AG04450 (cell line): ENCODE measurements at regions not wholly inside any gene's neighbourhood (a gene's known extent, or its start where the extent isn't known, plus 50 kb on each side); places are given as distances from the start of the nearest gene placed in this dataset.
"Not testable (repeated sequence)": the region's sequence is repeated elsewhere in the genome, so short reads cannot be mapped to it uniquely, and the experiment has no call there.

ENCODE experiments used
- CTCF ChIA-PET: fragments of 300-600, 350-600 bp; formaldehyde crosslinking; extraction: SDS; loops from one replicate; lab custom pipeline; 2022; ENCODE audit warnings: antibody characterized with exemption, inconsistent platforms; lab: Charles Lee
- POLR2A ChIA-PET: fragments of 350-600 bp; formaldehyde crosslinking; extraction: SDS; loops from one replicate; lab custom pipeline; 2021; ENCODE audit warnings: antibody characterized with exemption, inconsistent platforms; lab: Yijun Ruan, JAX
- DNase-seq: peaks from one replicate; pipeline ENCODE4 v3.0.0-alpha.2; 2011; ENCODE audit warnings: low read depth, low spot score
- H3K27ac ChIP-seq: one replicate; pipeline ENCODE4 v1.5.1; 2012; ENCODE audit warnings: low read depth, low read length, control low read depth
- H3K27me3 ChIP-seq: one replicate; pipeline ENCODE4 v1.6.0; 2012; ENCODE audit warnings: low read length; ENCODE audit not compliant: control insufficient read depth, insufficient read depth
- H3K4me3 ChIP-seq: 2 replicates; pipeline ENCODE4 v1.5.1; 2011; ENCODE audit warnings: mild to moderate bottlenecking, low read depth, low read length, control low read depth
- H3K9me3 ChIP-seq: 2 replicates; pipeline ENCODE4 v1.5.1; 2012; ENCODE audit warnings: low read length; ENCODE audit not compliant: control insufficient read depth, insufficient read depth
- CTCF ChIP-seq: IDR thresholded peaks from 2 replicates; pipeline ENCODE4 v1.5.1; 2011; ENCODE audit warnings: low read depth, low read length, control low read depth, inconsistent platforms

GRCh38 chr12:25347716-25348592, 97.2 kb upstream of the KRAS start:
- Histone ChIP-seq H3K27ac (no peak overlapping the region), H3K9me3 (no peaks in the 10 kb centered on the region), H3K4me3 (no peak overlapping the region), H3K27me3 (no peaks in the 10 kb centered on the region)
- no peak for DNase-seq
- CTCF ChIA-PET = interaction anchor here (1.0 kb wide), 1 partner anchor 106 kb away, joined by 4 read pairs; no protein-coding TSS in a partner anchor
- TF ChIP-seq CTCF = no peak
- POLR2A ChIA-PET = interaction anchor here (0.7 to 0.9 kb wide), 2 partner anchors 46 to 64 kb away, joined by 4 to 9 read pairs; no protein-coding TSS in a partner anchor

GRCh38 chr12:25341877-25342276, 91.1 kb upstream of the KRAS start:
- DNase-seq, H3K4me3 ChIP-seq, H3K27me3 ChIP-seq, H3K27ac ChIP-seq, POLR2A ChIA-PET, H3K9me3 ChIP-seq: not testable (repeated sequence)
- CTCF ChIA-PET = interaction anchor here (1.1 kb wide), 1 partner anchor 100 kb away, joined by 3 read pairs; no protein-coding TSS in a partner anchor

GRCh38 chr12:25337916-25338315, 87.2 kb upstream of the KRAS start:
- no peak for TF ChIP-seq CTCF
- no peak overlapping the region for H3K4me3 ChIP-seq
- H3K27ac ChIP-seq = no peak overlapping the region
- H3K9me3 ChIP-seq = 0 out of 2 replicates have a peak, but pooled peaks cover 2% of the 10 kb centered on the region
- H3K27me3 ChIP-seq = no peaks in the 10 kb centered on the region
- ChIA-PET POLR2A (no interaction called here), CTCF (no interaction called here)
- no peak for DNase-seq

- no peak for TF ChIP-seq CTCF
- POLR2A ChIA-PET = no interaction called here
- DNase-seq = no peak
- no peaks in the 10 kb centered on the region for H3K27me3 ChIP-seq
- CTCF ChIA-PET = interaction anchor here (0.6 kb wide), 1 partner anchor 201 kb away, joined by 3 read pairs; no protein-coding TSS in a partner anchor
- H3K27ac ChIP-seq = no peak overlapping the region
- H3K9me3 ChIP-seq = no peaks in the 10 kb centered on the region
- H3K4me3 ChIP-seq = no peak overlapping the region
Measured at GRCh38 chr12:25332143-25332542, 81.4 kb upstream of the KRAS start.

DNA sequence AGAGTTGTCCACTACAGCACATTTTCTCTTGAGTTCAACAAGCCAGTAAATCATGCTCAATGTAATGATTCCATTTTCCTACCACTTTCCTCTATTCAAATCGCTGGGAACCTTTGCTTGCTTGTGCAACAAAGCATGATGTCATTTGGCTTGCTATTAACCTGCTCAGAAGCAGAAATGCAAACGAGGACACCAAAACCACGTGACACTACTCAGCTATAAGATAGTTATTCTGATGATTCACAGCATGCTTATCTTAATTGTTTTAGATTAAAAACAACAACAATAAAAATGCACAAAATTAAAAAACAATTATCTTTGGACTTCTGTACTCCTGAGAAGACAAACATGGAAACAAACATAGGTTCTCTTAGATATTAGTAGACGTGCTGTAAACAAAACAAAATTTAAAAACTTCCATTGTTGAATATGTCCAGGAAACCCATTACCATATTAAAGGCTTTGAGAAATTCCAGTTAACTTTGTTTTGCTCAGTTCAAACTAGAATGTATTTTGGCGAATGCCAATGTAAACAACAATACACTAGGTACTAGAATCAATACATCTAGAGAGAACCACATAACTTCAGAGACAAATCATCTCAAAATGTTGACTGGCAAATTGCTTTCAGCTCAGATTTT, 77.5 kb upstream of the KRAS start:
- ChIA-PET POLR2A (no interaction called here), CTCF (interaction anchor here (0.6 to 1.7 kb wide), 2 partner anchors 87 to 178 kb away, joined by 4 to 5 read pairs; no protein-coding TSS in a partner anchor)
- H3K27me3 ChIP-seq = no peaks in the 10 kb centered on the region
- no peak overlapping the region for H3K4me3 ChIP-seq
- no peaks in the 10 kb centered on the region for H3K9me3 ChIP-seq
- DNase-seq = no peak
- no peak for TF ChIP-seq CTCF
- no peak overlapping the region for H3K27ac ChIP-seq
